Calu3 (cell line): ENCODE measurements at regions not wholly inside any gene's neighbourhood (a gene's known extent, or its start where the extent isn't known, plus 50 kb on each side); places are given as distances from the start of the nearest gene placed in this dataset.
"Not testable (repeated sequence)": the region's sequence is repeated elsewhere in the genome, so short reads cannot be mapped to it uniquely, and the experiment has no call there.

Experiments
- BruUV-seq: library from RNA; stranded (reverse); fragments of 400-500 nt; replicated peaks from 2 replicates; lab custom pipeline; 2021; lab: Mats Ljungman, UMichigan
- CTCF ChIA-PET: fragments of 300-600 bp; sonication (Branson Sonifier 250); formaldehyde crosslinking; loops from one replicate; lab custom pipeline; 2022; ENCODE audit warnings: antibody characterized with exemption; lab: Charles Lee
- DNase-seq: peaks from one replicate; pipeline ENCODE4 v3.0.0; 2022
- H3K27ac Mint-ChIP-seq: one replicate; pipeline ENCODE4 v1.8.0; 2022; ENCODE audit warnings: mixed read lengths; ENCODE audit not compliant: unreplicated experiment
- H3K27me3 Mint-ChIP-seq: one replicate; pipeline ENCODE4 v1.8.0; 2022; ENCODE audit warnings: mixed read lengths; ENCODE audit not compliant: unreplicated experiment
- H3K36me3 Mint-ChIP-seq: one replicate; pipeline ENCODE4 v1.8.0; 2022; ENCODE audit warnings: mild to moderate bottlenecking, moderate library complexity, mixed read lengths; ENCODE audit not compliant: insufficient read depth, unreplicated experiment
- H3K4me1 Mint-ChIP-seq: one replicate; pipeline ENCODE4 v1.8.0; 2022; ENCODE audit warnings: mild to moderate bottlenecking, low read depth, mixed read lengths; ENCODE audit not compliant: unreplicated experiment
- H3K4me3 Mint-ChIP-seq: one replicate; pipeline ENCODE4 v1.8.0; 2022; ENCODE audit warnings: mild to moderate bottlenecking, low read depth, moderate library complexity, mixed read lengths; ENCODE audit not compliant: unreplicated experiment
- H3K9me3 Mint-ChIP-seq: one replicate; pipeline ENCODE4 v1.8.0; 2022; ENCODE audit warnings: low read depth, mixed read lengths; ENCODE audit not compliant: unreplicated experiment
- intact Hi-C: fragments of 100-400 bp; cut with micrococcal nuclease; formaldehyde crosslinking; loops from one replicate; pipeline ENCODE4 v1.10.0; 2022; ENCODE audit not compliant: unreplicated experiment

GRCh38 chr2:91846388-91846787, 3024.8 kb upstream of the TEKT4 start:
- BruUV-seq, H3K36me3 Mint-ChIP-seq, H3K27ac Mint-ChIP-seq, intact Hi-C loops, H3K9me3 Mint-ChIP-seq, H3K4me3 Mint-ChIP-seq, CTCF ChIA-PET, DNase-seq, H3K4me1 Mint-ChIP-seq: not testable (repeated sequence)
- H3K27me3 Mint-ChIP-seq: peaks cover 39% of the 10 kb centered on the region

- H3K4me1 Mint-ChIP-seq, DNase-seq, BruUV-seq, H3K27ac Mint-ChIP-seq, H3K9me3 Mint-ChIP-seq, CTCF ChIA-PET, intact Hi-C loops, H3K4me3 Mint-ChIP-seq, H3K36me3 Mint-ChIP-seq: not testable (repeated sequence)
- H3K27me3 Mint-ChIP-seq: peaks cover 77% of the 10 kb centered on the region
These were observed 3019.4 kb upstream of the TEKT4 start for GRCh38 chr2:91851689-91852420.

GRCh38 chr2:91856971-91857370, 3014.3 kb upstream of the TEKT4 start:
- H3K36me3 Mint-ChIP-seq, DNase-seq, H3K27ac Mint-ChIP-seq, intact Hi-C loops, H3K9me3 Mint-ChIP-seq, BruUV-seq, CTCF ChIA-PET, H3K4me3 Mint-ChIP-seq, H3K4me1 Mint-ChIP-seq: not testable (repeated sequence)
- H3K27me3 Mint-ChIP-seq: peaks cover 41% of the 10 kb centered on the region

- H3K9me3 Mint-ChIP-seq, CTCF ChIA-PET, BruUV-seq, H3K4me1 Mint-ChIP-seq, intact Hi-C loops, H3K4me3 Mint-ChIP-seq, DNase-seq, H3K36me3 Mint-ChIP-seq, H3K27ac Mint-ChIP-seq: not testable (repeated sequence)
- H3K27me3 Mint-ChIP-seq: peaks cover 41% of the 10 kb centered on the region
These were observed 3013.5 kb upstream of the TEKT4 start for GRCh38 chr2:91857711-91858110.

- H3K4me3 Mint-ChIP-seq, H3K27ac Mint-ChIP-seq, H3K9me3 Mint-ChIP-seq, H3K4me1 Mint-ChIP-seq, intact Hi-C loops, DNase-seq, CTCF ChIA-PET, BruUV-seq, H3K36me3 Mint-ChIP-seq: not testable (repeated sequence)
- peaks cover 25% of the 10 kb centered on the region for H3K27me3 Mint-ChIP-seq
These were observed 2999.5 kb upstream of the TEKT4 start for GRCh38 chr2:91871716-91872115.

GRCh38 chr2:91873416-91873815, 2997.8 kb upstream of the TEKT4 start:
- H3K9me3 Mint-ChIP-seq, H3K27ac Mint-ChIP-seq, H3K4me1 Mint-ChIP-seq, H3K4me3 Mint-ChIP-seq, CTCF ChIA-PET, DNase-seq, intact Hi-C loops, BruUV-seq, H3K36me3 Mint-ChIP-seq: not testable (repeated sequence)
- H3K27me3 Mint-ChIP-seq: peaks cover 36% of the 10 kb centered on the region

- H3K4me1 Mint-ChIP-seq, H3K4me3 Mint-ChIP-seq, intact Hi-C loops, CTCF ChIA-PET, H3K36me3 Mint-ChIP-seq, H3K9me3 Mint-ChIP-seq, BruUV-seq, H3K27ac Mint-ChIP-seq, DNase-seq: not testable (repeated sequence)
- peaks cover 36% of the 10 kb centered on the region for H3K27me3 Mint-ChIP-seq
These were observed 2993.5 kb upstream of the TEKT4 start for GRCh38 chr2:91877658-91878210.
